DND-41 (cell line): ENCODE measurements at regions not wholly inside any gene's neighbourhood (a gene's known extent, or its start where the extent isn't known, plus 50 kb on each side); places are given as distances from the start of the nearest gene placed in this dataset.

Experiments used
- ATAC-seq: fragments of 200-7000 bp; cut with Tn5 transposase; 3 replicates; pipeline ENCODE4 v1.9.1; 2021; ENCODE audit warnings: low read depth; ENCODE audit not compliant: insufficient read depth
- DNase-seq: peaks from one replicate; pipeline ENCODE4 v3.0.0-alpha.2; 2020
- H2AFZ ChIP-seq: 2 replicates; pipeline ENCODE4 v1.6.0; 2012; ENCODE audit warnings: low read depth, low read length
- H3K27ac ChIP-seq: 2 replicates; pipeline ENCODE4 v1.5.1; 2012; ENCODE audit warnings: low read length, inconsistent platforms
- H3K27me3 ChIP-seq: fragments of 200-600 bp; sonication (generic); 2 replicates; pipeline ENCODE4 v1.6.0; 2012; ENCODE audit warnings: low read length, mild to moderate bottlenecking, inconsistent platforms; ENCODE audit not compliant: insufficient read depth, poor library complexity
- H3K36me3 ChIP-seq: 2 replicates; pipeline ENCODE4 v1.5.1; 2012; ENCODE audit warnings: low read length, inconsistent platforms; ENCODE audit not compliant: insufficient read depth
- H3K4me1 ChIP-seq: 2 replicates; pipeline ENCODE4 v1.5.1; 2012; ENCODE audit warnings: mild to moderate bottlenecking, low read length; ENCODE audit not compliant: insufficient read depth
- H3K4me2 ChIP-seq: 2 replicates; pipeline ENCODE4 v1.6.0; 2012; ENCODE audit warnings: mild to moderate bottlenecking, moderate library complexity, low read length, inconsistent platforms; ENCODE audit not compliant: insufficient read depth
- H3K4me3 ChIP-seq, 2 experiments: fragments of 200-600 bp in 1 of 2; shearing (Covaris generic) in 1 of 2; 2 replicates each; pipeline ENCODE4 v1.5.1; 2012 to 2016; ENCODE audit warnings: inconsistent platforms in 2 of 2, low read length in 2 of 2, mild to moderate bottlenecking in 2 of 2, low read depth in 1 of 2, moderate library complexity in 1 of 2
- H3K79me2 ChIP-seq: 2 replicates; pipeline ENCODE4 v1.6.0; 2012; ENCODE audit warnings: low read length, inconsistent platforms; ENCODE audit not compliant: insufficient read depth
- H3K9ac ChIP-seq: 2 replicates; pipeline ENCODE4 v1.6.0; 2012; ENCODE audit warnings: low read depth, mild to moderate bottlenecking, inconsistent platforms, low read length, moderate library complexity
- H3K9me3 ChIP-seq: 2 replicates; pipeline ENCODE4 v1.5.1; 2012; ENCODE audit warnings: low read length, moderate library complexity, mild to moderate bottlenecking, inconsistent platforms; ENCODE audit not compliant: insufficient read depth, severe bottlenecking
- H4K20me1 ChIP-seq: 2 replicates; pipeline ENCODE4 v1.6.0; 2012; ENCODE audit warnings: low read length; ENCODE audit not compliant: insufficient read depth
- EZH2 ChIP-seq: IDR thresholded peaks from 3 replicates; pipeline ENCODE4 v1.6.1; 2012; ENCODE audit warnings: borderline replicate concordance, low read depth, mild to moderate bottlenecking, moderate library complexity, low read length, inconsistent platforms; ENCODE audit not compliant: severe bottlenecking
- TF ChIP-seq, protein P1 (sequence below): IDR thresholded peaks from 2 replicates; pipeline ENCODE4 v1.5.1; 2012; ENCODE audit warnings: borderline replicate concordance, low read length, moderate library complexity, mild to moderate bottlenecking; ENCODE audit not compliant: poor library complexity, severe bottlenecking; ENCODE audit errors: extremely low read depth

DNA sequence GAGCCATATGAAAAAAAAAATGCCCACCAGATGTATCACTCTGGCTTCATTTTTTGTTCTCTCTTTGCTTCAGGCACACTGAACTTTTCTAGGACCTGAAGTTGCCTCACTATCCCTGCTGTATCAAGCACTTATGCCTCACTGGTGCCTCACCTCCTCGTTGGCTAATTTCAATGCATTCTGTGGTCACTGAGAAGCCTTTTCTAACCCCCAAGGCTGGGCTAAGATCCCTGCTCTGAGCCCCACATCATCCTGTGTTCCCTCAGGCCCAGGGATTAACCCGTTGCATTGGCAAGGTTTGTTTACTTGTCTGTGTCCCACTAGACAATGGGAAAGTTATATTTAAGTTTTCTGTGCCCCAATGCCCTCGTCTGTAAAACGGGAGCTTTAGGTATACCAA lies 362.7 kb downstream of the OSTF1 start:
- no peak for TF ChIP-seq EZH2
- TF ChIP-seq, protein P1, sequence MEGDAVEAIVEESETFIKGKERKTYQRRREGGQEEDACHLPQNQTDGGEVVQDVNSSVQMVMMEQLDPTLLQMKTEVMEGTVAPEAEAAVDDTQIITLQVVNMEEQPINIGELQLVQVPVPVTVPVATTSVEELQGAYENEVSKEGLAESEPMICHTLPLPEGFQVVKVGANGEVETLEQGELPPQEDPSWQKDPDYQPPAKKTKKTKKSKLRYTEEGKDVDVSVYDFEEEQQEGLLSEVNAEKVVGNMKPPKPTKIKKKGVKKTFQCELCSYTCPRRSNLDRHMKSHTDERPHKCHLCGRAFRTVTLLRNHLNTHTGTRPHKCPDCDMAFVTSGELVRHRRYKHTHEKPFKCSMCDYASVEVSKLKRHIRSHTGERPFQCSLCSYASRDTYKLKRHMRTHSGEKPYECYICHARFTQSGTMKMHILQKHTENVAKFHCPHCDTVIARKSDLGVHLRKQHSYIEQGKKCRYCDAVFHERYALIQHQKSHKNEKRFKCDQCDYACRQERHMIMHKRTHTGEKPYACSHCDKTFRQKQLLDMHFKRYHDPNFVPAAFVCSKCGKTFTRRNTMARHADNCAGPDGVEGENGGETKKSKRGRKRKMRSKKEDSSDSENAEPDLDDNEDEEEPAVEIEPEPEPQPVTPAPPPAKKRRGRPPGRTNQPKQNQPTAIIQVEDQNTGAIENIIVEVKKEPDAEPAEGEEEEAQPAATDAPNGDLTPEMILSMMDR, result no peak
- ATAC-seq, result no peak
- H3K4me2 ChIP-seq, result no peak overlapping the region
- H3K79me2 ChIP-seq, result no peaks in the 10 kb centered on the region
- H3K36me3 ChIP-seq, result no peaks in the 10 kb centered on the region
- no peak overlapping the region for H3K4me3 ChIP-seq
- H3K27ac ChIP-seq, result no peak overlapping the region
- H3K9me3 ChIP-seq, result no peaks in the 10 kb centered on the region
- H3K27me3 ChIP-seq, result peaks cover 20% of the 10 kb centered on the region
- DNase-seq, result no peak
- no peaks in the 10 kb centered on the region for H3K4me1 ChIP-seq
- no peak overlapping the region for H3K9ac ChIP-seq
- no peak overlapping the region for H2AFZ ChIP-seq
- H4K20me1 ChIP-seq, result no peaks in the 10 kb centered on the region

DNA sequence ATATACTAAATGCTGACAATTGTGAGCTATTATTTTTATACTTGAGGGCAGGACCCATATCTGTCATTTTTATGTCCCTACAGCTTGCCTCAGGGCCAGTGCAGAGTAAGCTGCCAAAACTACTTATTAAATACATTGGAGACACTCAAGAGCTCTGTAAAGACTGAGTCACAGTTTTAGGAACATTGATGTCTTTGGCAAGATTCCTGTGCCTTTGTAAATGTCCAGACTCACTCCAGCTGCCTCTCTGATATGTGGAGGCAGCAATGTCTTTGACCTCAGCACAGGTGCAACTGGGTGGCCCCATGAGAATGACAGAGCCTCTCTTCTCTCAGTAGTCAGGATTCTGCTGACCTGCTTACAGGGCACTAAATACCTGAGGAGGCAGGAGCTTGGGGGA lies 363.2 kb downstream of the OSTF1 start:
- peaks cover 20% of the 10 kb centered on the region for H3K27me3 ChIP-seq
- no peaks in the 10 kb centered on the region for H3K9me3 ChIP-seq
- H3K79me2 ChIP-seq, result no peaks in the 10 kb centered on the region
- ATAC-seq (no peak), DNase-seq (no peak)
- H3K9ac ChIP-seq, result no peak overlapping the region
- no peaks in the 10 kb centered on the region for H4K20me1 ChIP-seq
- H3K4me2 ChIP-seq, result no peak overlapping the region
- H3K4me1 ChIP-seq, result no peaks in the 10 kb centered on the region
- no peaks in the 10 kb centered on the region for H3K36me3 ChIP-seq
- H2AFZ ChIP-seq, result no peak overlapping the region
- no peak for TF ChIP-seq EZH2
- TF ChIP-seq, protein P1, result no peak
- no peak overlapping the region for H3K27ac ChIP-seq
- H3K4me3 ChIP-seq, result no peak overlapping the region

DNA sequence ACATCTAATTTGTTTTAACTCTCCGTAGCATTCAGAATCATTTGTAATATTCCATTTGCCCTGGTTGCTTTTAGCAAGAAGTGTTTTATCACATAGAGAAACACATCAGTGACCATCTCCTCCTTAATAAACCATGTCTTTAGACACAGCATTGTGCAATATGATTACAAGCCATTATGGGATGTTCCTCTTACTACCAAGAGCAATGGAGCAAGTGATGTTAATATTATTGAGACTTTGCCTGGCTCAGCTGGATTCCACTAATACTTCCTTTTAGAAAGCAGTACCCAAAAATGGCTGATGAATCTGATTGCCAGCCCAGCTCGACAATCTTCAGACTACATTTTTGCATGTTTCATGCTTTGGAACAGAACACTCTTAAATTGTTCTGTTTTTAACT lies 364.2 kb downstream of the OSTF1 start:
- Histone ChIP-seq H3K4me3 (no peak overlapping the region), H3K27ac (no peak overlapping the region), H3K9ac (no peak overlapping the region), H2AFZ (no peak overlapping the region), H3K9me3 (no peaks in the 10 kb centered on the region), H3K27me3 (peaks cover 20% of the 10 kb centered on the region), H4K20me1 (no peaks in the 10 kb centered on the region), H3K36me3 (no peaks in the 10 kb centered on the region), H3K4me1 (no peaks in the 10 kb centered on the region), H3K4me2 (no peak overlapping the region), H3K79me2 (no peaks in the 10 kb centered on the region)
- DNase-seq (no peak), ATAC-seq (no peak)
- TF ChIP-seq EZH2, result no peak
- TF ChIP-seq, protein P1, result no peak

DNA sequence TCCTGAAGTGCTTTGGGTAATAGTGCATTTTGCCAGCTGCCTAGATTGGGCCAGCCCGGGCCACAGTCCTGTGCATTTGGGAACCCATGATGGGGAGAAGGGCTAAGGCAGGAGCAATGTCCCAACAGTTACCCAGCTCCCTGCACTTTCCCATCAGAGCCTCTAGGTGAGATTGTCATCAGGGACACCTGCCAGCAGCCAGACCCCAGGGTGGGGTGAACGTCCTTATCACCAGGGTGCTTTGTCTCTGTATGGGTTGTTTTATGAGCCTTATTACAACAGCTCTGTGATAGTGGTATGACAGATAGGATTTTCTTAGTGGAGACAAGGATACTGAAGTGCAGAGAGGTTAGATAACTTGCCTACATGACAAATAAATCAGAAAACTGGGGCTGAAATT lies 365.7 kb downstream of the OSTF1 start:
- Histone ChIP-seq H3K79me2 (no peaks in the 10 kb centered on the region), H4K20me1 (no peaks in the 10 kb centered on the region), H3K9me3 (no peaks in the 10 kb centered on the region), H3K27me3 (peaks cover 20% of the 10 kb centered on the region), H3K4me3 (no peak overlapping the region), H3K9ac (no peak overlapping the region), H3K36me3 (no peaks in the 10 kb centered on the region), H3K4me2 (no peak overlapping the region), H3K4me1 (no peaks in the 10 kb centered on the region), H2AFZ (no peak overlapping the region), H3K27ac (no peak overlapping the region)
- TF ChIP-seq EZH2, result no peak
- TF ChIP-seq, protein P1, result no peak
- ATAC-seq (no peak), DNase-seq (no peak)
